ENCODE measurements at regions not wholly inside any gene's neighbourhood (a gene's known extent, or its start where the extent isn't known, plus 50 kb on each side); places are given as distances from the start of the nearest gene placed in this dataset.

DNA sequence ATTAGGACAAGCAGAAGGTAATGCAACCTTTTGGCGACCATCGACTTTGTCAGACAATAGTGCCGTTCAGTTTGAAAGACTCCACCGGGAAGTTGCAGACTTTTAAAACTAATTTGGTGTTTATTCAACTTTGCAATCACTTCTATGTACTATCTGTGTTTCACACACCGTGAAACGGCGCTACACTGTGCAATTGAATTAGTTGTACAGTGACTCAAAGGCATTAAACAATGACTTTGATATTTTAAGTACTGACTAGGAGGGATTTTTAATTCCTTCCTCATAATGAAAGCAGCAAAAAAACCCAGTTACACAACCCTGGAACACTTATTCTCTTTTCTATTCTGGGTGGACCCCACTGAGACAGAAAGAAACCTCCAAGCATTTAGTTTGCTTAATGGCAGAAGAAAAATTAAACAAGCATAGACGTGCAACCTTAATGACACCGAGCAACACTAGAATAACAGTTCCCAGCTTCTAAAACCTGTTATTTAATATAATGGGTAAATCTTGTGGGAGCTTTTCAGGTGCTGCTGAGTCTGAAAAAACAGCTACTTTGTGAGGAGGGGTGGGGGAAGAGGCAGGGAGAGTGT lies 176.8 kb downstream of the LMO4 start:
- TF ChIP-seq, protein P1, sequence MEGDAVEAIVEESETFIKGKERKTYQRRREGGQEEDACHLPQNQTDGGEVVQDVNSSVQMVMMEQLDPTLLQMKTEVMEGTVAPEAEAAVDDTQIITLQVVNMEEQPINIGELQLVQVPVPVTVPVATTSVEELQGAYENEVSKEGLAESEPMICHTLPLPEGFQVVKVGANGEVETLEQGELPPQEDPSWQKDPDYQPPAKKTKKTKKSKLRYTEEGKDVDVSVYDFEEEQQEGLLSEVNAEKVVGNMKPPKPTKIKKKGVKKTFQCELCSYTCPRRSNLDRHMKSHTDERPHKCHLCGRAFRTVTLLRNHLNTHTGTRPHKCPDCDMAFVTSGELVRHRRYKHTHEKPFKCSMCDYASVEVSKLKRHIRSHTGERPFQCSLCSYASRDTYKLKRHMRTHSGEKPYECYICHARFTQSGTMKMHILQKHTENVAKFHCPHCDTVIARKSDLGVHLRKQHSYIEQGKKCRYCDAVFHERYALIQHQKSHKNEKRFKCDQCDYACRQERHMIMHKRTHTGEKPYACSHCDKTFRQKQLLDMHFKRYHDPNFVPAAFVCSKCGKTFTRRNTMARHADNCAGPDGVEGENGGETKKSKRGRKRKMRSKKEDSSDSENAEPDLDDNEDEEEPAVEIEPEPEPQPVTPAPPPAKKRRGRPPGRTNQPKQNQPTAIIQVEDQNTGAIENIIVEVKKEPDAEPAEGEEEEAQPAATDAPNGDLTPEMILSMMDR (IDR thresholded peaks at IDR 0.05), result no peak
- no peak for TF ChIP-seq POLR2A (IDR thresholded peaks at IDR 0.05)
